Fibroblast of lung (primary cell): ENCODE measurements at regions not wholly inside any gene's neighbourhood (a gene's known extent, or its start where the extent isn't known, plus 50 kb on each side); places are given as distances from the start of the nearest gene placed in this dataset.

ENCODE experiments used
- DNase-seq, 2 donors: peaks; one replicate each; pipeline versions ENCODE4 v3.0.0 to v3.0.0-alpha.2; 2010; ENCODE audit warnings: low read depth in 2 of 2
- H2AFZ ChIP-seq: 2 replicates; pipeline ENCODE4 v1.5.1; 2012; ENCODE audit warnings: low read length, control low read depth, inconsistent platforms
- H3K27ac ChIP-seq: 2 replicates; pipeline ENCODE4 v1.5.1; 2011; ENCODE audit warnings: low read length, control low read depth; ENCODE audit not compliant: insufficient read depth
- H3K27me3 ChIP-seq: 2 replicates; pipeline ENCODE4 v1.5.1; 2011; ENCODE audit warnings: mild to moderate bottlenecking, low read length; ENCODE audit not compliant: control insufficient read depth, insufficient read depth
- H3K36me3 ChIP-seq: 2 replicates; pipeline ENCODE4 v1.5.1; 2011; ENCODE audit warnings: low read length; ENCODE audit not compliant: control insufficient read depth, insufficient read depth
- H3K4me1 ChIP-seq: 2 replicates; pipeline ENCODE4 v1.5.1; 2011; ENCODE audit warnings: low read length; ENCODE audit not compliant: control insufficient read depth, insufficient read depth; ENCODE audit errors: extremely low read depth
- H3K4me2 ChIP-seq: 2 replicates; pipeline ENCODE4 v1.5.1; 2011; ENCODE audit warnings: low read length, control low read depth; ENCODE audit not compliant: insufficient read depth; ENCODE audit errors: extremely low read depth
- H3K4me3 ChIP-seq, 4 experiments: fragments of 200-600 bp in 1 of 4; sonication (generic) in 1 of 4; replicated peaks in 1 of 4; 2 replicates each; pipeline ENCODE4 v1.5.1; 2011 to 2016; ENCODE audit warnings: low read length in 4 of 4, low read depth in 3 of 4, mild to moderate bottlenecking in 3 of 4, control low read depth in 2 of 4, inconsistent platforms in 1 of 4, mixed read lengths in 1 of 4; ENCODE audit not compliant: insufficient read depth in 1 of 4; ENCODE audit errors: control extremely low read depth in 1 of 4
- H3K79me2 ChIP-seq: 2 replicates; pipeline ENCODE4 v1.5.1; 2012; ENCODE audit warnings: mild to moderate bottlenecking, low read length, inconsistent platforms; ENCODE audit not compliant: control insufficient read depth, insufficient read depth
- H3K9ac ChIP-seq: 2 replicates; pipeline ENCODE4 v1.5.1; 2011; ENCODE audit warnings: mild to moderate bottlenecking, low read length, control low read depth; ENCODE audit not compliant: insufficient read depth
- H3K9me3 ChIP-seq: 2 replicates; pipeline ENCODE4 v1.5.1; 2012; ENCODE audit warnings: low read depth, low read length; ENCODE audit not compliant: control insufficient read depth, insufficient read depth
- H4K20me1 ChIP-seq: 2 replicates; pipeline ENCODE4 v1.5.1; 2011; ENCODE audit warnings: low read length; ENCODE audit not compliant: control insufficient read depth, insufficient read depth; ENCODE audit errors: extremely low read depth
- EZH2 ChIP-seq: IDR thresholded peaks from 2 replicates; pipeline ENCODE4 v1.5.1; 2012; ENCODE audit warnings: low read length, control low read depth, mild to moderate bottlenecking; ENCODE audit errors: missing control alignments
- TF ChIP-seq, protein P1 (sequence below), 2 donors: IDR thresholded peaks in 1 of 2; conservative IDR thresholded peaks in 1 of 2; 1 replicate in 1 of 2; 2 replicates in 1 of 2; pipeline ENCODE4 v1.5.1; 2011 to 2012; ENCODE audit warnings: low read length in 2 of 2, control low read depth in 1 of 2, inconsistent platforms in 1 of 2, low read depth in 1 of 2, mild to moderate bottlenecking in 1 of 2

DNA sequence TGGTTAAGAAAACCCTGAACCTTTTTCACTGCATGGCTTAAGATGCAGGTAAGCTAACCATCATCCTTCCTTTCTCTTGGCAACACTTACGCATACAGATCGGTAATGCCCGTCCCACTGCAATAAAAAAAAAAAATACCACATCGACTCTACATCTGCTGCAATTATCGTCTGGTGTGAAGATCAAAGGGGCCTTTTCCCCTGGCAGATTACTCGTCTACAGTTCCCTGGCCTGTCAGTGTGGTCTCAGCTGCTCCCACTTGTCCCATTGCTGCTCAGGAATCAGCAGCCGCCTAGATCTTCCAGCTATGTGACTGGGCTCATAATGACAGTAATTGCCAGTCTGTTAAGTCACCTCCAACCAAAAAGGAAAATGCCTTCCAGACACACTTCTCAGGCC lies 133.1 kb downstream of the SETD4 start:
- no peak for DNase-seq
- H3K36me3 ChIP-seq, result no peaks in the 10 kb centered on the region

DNA sequence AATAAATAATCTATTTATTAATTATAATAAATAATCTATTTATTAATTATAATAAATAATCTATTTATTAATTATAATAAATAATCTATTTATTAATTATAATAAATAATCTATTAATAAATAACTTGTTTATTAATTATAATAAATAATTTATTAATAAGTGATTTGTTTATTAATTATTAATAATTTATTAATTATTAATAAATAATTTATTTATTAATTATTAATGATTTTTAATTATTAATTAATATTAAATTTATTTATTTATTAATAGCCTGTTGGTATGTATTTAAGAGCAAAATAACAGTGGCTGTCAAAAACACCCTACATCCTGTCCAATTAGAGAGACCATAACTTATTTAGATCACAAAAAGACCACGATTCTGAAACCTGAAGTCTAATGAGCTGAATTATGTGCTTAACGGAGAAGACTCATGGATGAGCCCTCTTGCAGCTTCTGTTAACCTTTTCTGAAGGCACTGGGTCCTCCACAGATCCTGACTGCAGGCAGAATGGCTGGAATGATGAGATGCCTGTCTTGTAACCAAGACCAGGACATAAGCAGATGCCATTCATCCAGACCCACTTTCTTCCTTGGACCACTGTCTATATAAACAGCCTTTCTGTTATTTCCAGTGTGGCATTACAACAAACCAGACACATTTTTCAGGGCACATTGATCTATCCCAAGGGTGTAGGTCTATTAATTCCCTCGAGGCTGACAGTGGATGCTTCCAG lies 134.2 kb downstream of the SETD4 start:
- H3K4me2 ChIP-seq, result no peak overlapping the region
- H3K4me1 ChIP-seq, result peaks cover 4% of the 10 kb centered on the region
- DNase-seq, result no peak
- TF ChIP-seq, protein P1, sequence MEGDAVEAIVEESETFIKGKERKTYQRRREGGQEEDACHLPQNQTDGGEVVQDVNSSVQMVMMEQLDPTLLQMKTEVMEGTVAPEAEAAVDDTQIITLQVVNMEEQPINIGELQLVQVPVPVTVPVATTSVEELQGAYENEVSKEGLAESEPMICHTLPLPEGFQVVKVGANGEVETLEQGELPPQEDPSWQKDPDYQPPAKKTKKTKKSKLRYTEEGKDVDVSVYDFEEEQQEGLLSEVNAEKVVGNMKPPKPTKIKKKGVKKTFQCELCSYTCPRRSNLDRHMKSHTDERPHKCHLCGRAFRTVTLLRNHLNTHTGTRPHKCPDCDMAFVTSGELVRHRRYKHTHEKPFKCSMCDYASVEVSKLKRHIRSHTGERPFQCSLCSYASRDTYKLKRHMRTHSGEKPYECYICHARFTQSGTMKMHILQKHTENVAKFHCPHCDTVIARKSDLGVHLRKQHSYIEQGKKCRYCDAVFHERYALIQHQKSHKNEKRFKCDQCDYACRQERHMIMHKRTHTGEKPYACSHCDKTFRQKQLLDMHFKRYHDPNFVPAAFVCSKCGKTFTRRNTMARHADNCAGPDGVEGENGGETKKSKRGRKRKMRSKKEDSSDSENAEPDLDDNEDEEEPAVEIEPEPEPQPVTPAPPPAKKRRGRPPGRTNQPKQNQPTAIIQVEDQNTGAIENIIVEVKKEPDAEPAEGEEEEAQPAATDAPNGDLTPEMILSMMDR (conservative IDR thresholded peaks at IDR 0.05 in 1 of 2, IDR thresholded peaks at IDR 0.05 in 1 of 2; ENCODE audit: low read depth in 1 of 2, low read length in 2 of 2), result no peak
- TF ChIP-seq EZH2, result no peak
- no peaks in the 10 kb centered on the region for H3K36me3 ChIP-seq
- H3K79me2 ChIP-seq, result no peaks in the 10 kb centered on the region
- H3K9me3 ChIP-seq, result no peaks in the 10 kb centered on the region
- no peak overlapping the region for H3K9ac ChIP-seq
- H2AFZ ChIP-seq, result no peak overlapping the region
- no peak overlapping the region for H3K27ac ChIP-seq
- H3K4me3 ChIP-seq, result no peak overlapping the region
- H3K27me3 ChIP-seq, result no peaks in the 10 kb centered on the region
- no peaks in the 10 kb centered on the region for H4K20me1 ChIP-seq

More for the DNA sequence above, 133.1 kb downstream of the SETD4 start:
- no peak for TF ChIP-seq EZH2
- TF ChIP-seq, protein P1 (conservative IDR thresholded peaks at IDR 0.05 in 1 of 2, IDR thresholded peaks at IDR 0.05 in 1 of 2; ENCODE audit: low read depth in 1 of 2, low read length in 2 of 2), result no peak
- Histone ChIP-seq H3K4me1 (peaks cover 6% of the 10 kb centered on the region), H3K4me3 (no peak overlapping the region), H3K27me3 (no peaks in the 10 kb centered on the region), H4K20me1 (no peaks in the 10 kb centered on the region), H3K27ac (no peak overlapping the region), H2AFZ (no peak overlapping the region), H3K4me2 (no peak overlapping the region), H3K9ac (no peak overlapping the region), H3K79me2 (no peaks in the 10 kb centered on the region), H3K9me3 (no peaks in the 10 kb centered on the region)

DNA sequence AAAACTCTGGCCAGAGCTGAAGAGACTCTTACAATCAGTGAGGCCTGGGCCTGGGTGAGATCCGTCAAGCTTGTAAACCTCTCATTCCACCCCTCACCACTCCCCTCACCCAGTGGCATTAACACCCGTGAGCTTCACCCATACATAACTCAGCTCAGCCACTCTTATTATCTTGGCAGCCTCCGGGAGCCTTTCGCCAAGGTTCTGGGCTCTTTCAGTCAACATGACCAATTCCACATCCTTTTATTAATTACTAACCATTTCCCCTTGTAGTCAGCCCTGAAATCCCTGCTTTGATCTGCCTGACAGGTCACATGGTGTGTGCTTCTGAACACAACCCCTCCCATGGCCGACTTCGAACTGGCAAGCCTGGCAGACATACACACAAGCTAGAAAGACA lies 134.8 kb downstream of the SETD4 start:
- Histone ChIP-seq H3K4me1 (peaks cover 4% of the 10 kb centered on the region), H3K27me3 (no peaks in the 10 kb centered on the region), H3K4me2 (no peak overlapping the region), H3K79me2 (no peaks in the 10 kb centered on the region), H2AFZ (no peak overlapping the region), H3K9ac (no peak overlapping the region), H4K20me1 (no peaks in the 10 kb centered on the region), H3K9me3 (no peaks in the 10 kb centered on the region), H3K4me3 (no peak overlapping the region), H3K27ac (peak overlapping the region; percentile 70), H3K36me3 (no peaks in the 10 kb centered on the region)
- DNase-seq, result peak; percentile 58 to 82
- TF ChIP-seq EZH2, result no peak
- TF ChIP-seq, protein P1 (conservative IDR thresholded peaks at IDR 0.05 in 1 of 2, IDR thresholded peaks at IDR 0.05 in 1 of 2; ENCODE audit: low read depth in 1 of 2, low read length in 2 of 2), result no peak
